AG08395 (cell line): ENCODE measurements at regions not wholly inside any gene's neighbourhood (a gene's known extent, or its start where the extent isn't known, plus 50 kb on each side); places are given as distances from the start of the nearest gene placed in this dataset.
"Not testable (repeated sequence)": the region's sequence is repeated elsewhere in the genome, so short reads cannot be mapped to it uniquely, and the experiment has no call there.

Experiments used
- DNase-seq: peaks from one replicate; pipeline ENCODE4 v3.0.0; 2012; ENCODE audit warnings: mixed read lengths, low spot score

GRCh38 chr18:55953326-55953725, 365.3 kb upstream of the TCF4 start:
- DNase-seq: no peak

- not testable (repeated sequence) for DNase-seq
Measured at GRCh38 chr18:55951738-55952137, 363.7 kb upstream of the TCF4 start.

- no peak for DNase-seq
Measured at GRCh38 chr18:55950379-55951166, 362.6 kb upstream of the TCF4 start.

GRCh38 chr18:55934821-55935220, 346.8 kb upstream of the TCF4 start:
- no peak for DNase-seq

- DNase-seq: no peak
Measured at GRCh38 chr18:55932675-55933074, 344.7 kb upstream of the TCF4 start.

GRCh38 chr18:55927831-55928230, 339.8 kb upstream of the TCF4 start:
- DNase-seq: peak; percentile 69

GRCh38 chr18:55925772-55926171, 337.8 kb upstream of the TCF4 start:
- DNase-seq: peak; percentile 8

GRCh38 chr18:55920063-55920462, 332.1 kb upstream of the TCF4 start:
- no peak for DNase-seq

GRCh38 chr18:55918444-55918843, 330.5 kb upstream of the TCF4 start:
- DNase-seq: peak; percentile 69

GRCh38 chr18:55912919-55913318, 324.9 kb upstream of the TCF4 start:
- no peak for DNase-seq

GRCh38 chr18:55912071-55912470, 324.1 kb upstream of the TCF4 start:
- DNase-seq: no peak

- no peak for DNase-seq
Measured at GRCh38 chr18:55910296-55910695, 322.3 kb upstream of the TCF4 start.

- DNase-seq: no peak
Measured at GRCh38 chr18:55908901-55909366, 320.9 kb upstream of the TCF4 start.

GRCh38 chr18:55907453-55908175, 319.6 kb upstream of the TCF4 start:
- peak; percentile 14 for DNase-seq

- no peak for DNase-seq
Measured at GRCh38 chr18:55906536-55906935, 318.5 kb upstream of the TCF4 start.

- no peak for DNase-seq
Measured at GRCh38 chr18:55903911-55904310, 315.9 kb upstream of the TCF4 start.

GRCh38 chr18:55900380-55900779, 312.4 kb upstream of the TCF4 start:
- DNase-seq: no peak

GRCh38 chr18:55897091-55897689, 309.2 kb upstream of the TCF4 start:
- DNase-seq: no peak

- no peak for DNase-seq
Measured at GRCh38 chr18:55893948-55894347, 306.0 kb upstream of the TCF4 start.

- not testable (repeated sequence) for DNase-seq
Measured at GRCh38 chr18:55892862-55893813, 305.1 kb upstream of the TCF4 start.

- DNase-seq: no peak
Measured at GRCh38 chr18:55886886-55887285, 298.9 kb upstream of the TCF4 start.

- DNase-seq: no peak
Measured at GRCh38 chr18:55884498-55884897, 296.5 kb upstream of the TCF4 start.
